GM23248 (cell line): ENCODE measurements at regions not wholly inside any gene's neighbourhood (a gene's known extent, or its start where the extent isn't known, plus 50 kb on each side); places are given as distances from the start of the nearest gene placed in this dataset. TPM values are rescaled to one million over a fixed set of nuclear protein-coding genes. Genes with fewer than 3 reads are reported as not detected.
A peak's percentile ranks its signal among the peaks of the same experiment; 100 is the strongest.
"Not testable (repeated sequence)": the region's sequence is repeated elsewhere in the genome, so short reads cannot be mapped to it uniquely, and the experiment has no call there.

ENCODE experiments used
- DNase-seq: peaks from one replicate; pipeline ENCODE4 v3.0.0-alpha.2; 2015
- H2AFZ ChIP-seq: fragments of 200-600 bp; sonication (generic); 2 replicates; pipeline ENCODE4 v1.6.1; 2016; ENCODE audit warnings: antibody characterized with exemption
- H3F3A ChIP-seq: fragments of 200-600 bp; sonication (generic); 2 replicates; pipeline ENCODE4 v1.6.1; 2016; ENCODE audit warnings: mild to moderate bottlenecking, antibody characterized with exemption, mixed run types; ENCODE audit not compliant: insufficient read depth
- H3K27ac ChIP-seq: fragments of 200-600 bp; sonication (generic); 2 replicates; pipeline ENCODE4 v1.5.1; 2016; ENCODE audit warnings: mild to moderate bottlenecking
- H3K27me3 ChIP-seq: fragments of 200-600 bp; sonication (generic); replicated peaks from 2 replicates; pipeline ENCODE4 v1.6.1; 2016; ENCODE audit warnings: mild to moderate bottlenecking; ENCODE audit not compliant: insufficient read depth
- H3K36me3 ChIP-seq: fragments of 200-600 bp; sonication (generic); 2 replicates; pipeline ENCODE4 v1.6.1; 2016; ENCODE audit warnings: low read depth, mild to moderate bottlenecking
- H3K4me1 ChIP-seq: fragments of 200-600 bp; sonication (generic); 2 replicates; pipeline ENCODE4 v1.6.1; 2016; ENCODE audit warnings: mild to moderate bottlenecking; ENCODE audit not compliant: insufficient read depth
- H3K4me2 ChIP-seq: fragments of 200-600 bp; sonication (generic); one replicate; pipeline ENCODE4 v1.6.1; 2016; ENCODE audit warnings: mild to moderate bottlenecking; ENCODE audit not compliant: unreplicated experiment
- H3K4me3 ChIP-seq: fragments of 200-600 bp; sonication (generic); 2 replicates; pipeline ENCODE4 v1.5.1; 2016; ENCODE audit warnings: mild to moderate bottlenecking
- H3K79me2 ChIP-seq: fragments of 200-600 bp; sonication (generic); 2 replicates; pipeline ENCODE4 v1.6.1; 2016; ENCODE audit warnings: mild to moderate bottlenecking; ENCODE audit not compliant: insufficient read depth
- H3K9ac ChIP-seq: fragments of 200-600 bp; sonication (generic); 2 replicates; pipeline ENCODE4 v1.6.1; 2016; ENCODE audit warnings: mild to moderate bottlenecking
- H3K9me2 ChIP-seq: fragments of 200-600 bp; sonication (generic); 2 replicates; pipeline ENCODE4 v1.6.1; 2016; ENCODE audit warnings: mixed run types, mild to moderate bottlenecking, moderate library complexity; ENCODE audit not compliant: insufficient read depth
- H3K9me3 ChIP-seq: fragments of 200-600 bp; sonication (generic); one replicate; pipeline ENCODE4 v1.6.1; 2017; ENCODE audit warnings: low read depth
- H4K20me1 ChIP-seq: fragments of 200-600 bp; sonication (generic); 2 replicates; pipeline ENCODE4 v1.6.0; 2016; ENCODE audit not compliant: insufficient read depth
- WGBS, 2 experiments: methylation state at CpG; one replicate each; pipeline ENCODE4 v1.1.6; 2015 to 2017; ENCODE audit warnings: low lambda C conversion rate in 2 of 2, low coverage in 1 of 2; ENCODE audit errors: missing lambda C conversion rate in 2 of 2; 5-methylcytosine and 5-hydroxymethylcytosine counted together
- in situ Hi-C: fragments of 300-500 bp; cut with MboI; formaldehyde crosslinking; loops from 2 replicates; pipeline ENCODE4 v1.15.0; 2020
- microRNA-seq: library from miRNA; unstranded; fragments of <30 nt; microRNA quantifications from one replicate; pipeline ENCODE4, GENCODE V29; 2016; ENCODE audit warnings: borderline number of aligned reads
- small RNA-seq: library from RNA; depleted of rRNA; stranded (forward); fragments of <200 nt; gene quantifications from one replicate; pipeline ENCODE3, GENCODE V24; 2014; ENCODE audit warnings: low read depth, low replicate concordance

- peaks cover 35% of the 10 kb centered on the region for H3K79me2 ChIP-seq
- H3K36me3 ChIP-seq, H3K4me1 ChIP-seq, in situ Hi-C loops, H3F3A ChIP-seq, H3K9me2 ChIP-seq, H4K20me1 ChIP-seq, H3K9me3 ChIP-seq, DNase-seq, H3K27me3 ChIP-seq: not testable (repeated sequence)
- peak overlapping the region; percentile 94 for H3K9ac ChIP-seq
- H3K27ac ChIP-seq, result peak overlapping the region; percentile 90
- H3K4me2 ChIP-seq, result peak overlapping the region; percentile 99
- H3K4me3 ChIP-seq, result peak overlapping the region; percentile 75
- WGBS, 2 experiments, result 0 to 1% methylated on average over 39 to 42 of the region's 48 CpGs
- H2AFZ ChIP-seq, result peak overlapping the region; percentile 61; the same call in 1 of the 2 replicates
Observed at GRCh38 chr16:29612381-29613306, 50.4 kb upstream of the SPN start.

Small RNAs in the stretch of these regions (microRNA-seq; reads per million reads assigned to microRNA genes)
- not detected for gene MIR3680-2

Small RNAs in the stretch of these regions (small RNA-seq; reads per million reads assigned to genes)
- not detected for gene MIR3680-2
